HepG2 (cell line): ENCODE measurements at regions not wholly inside any gene's neighbourhood (a gene's known extent, or its start where the extent isn't known, plus 50 kb on each side); places are given as distances from the start of the nearest gene placed in this dataset.
A peak's percentile ranks its signal among the peaks of the same experiment; 100 is the strongest.

Source experiments
- ARID4A ChIP-seq: sonication (generic); formaldehyde crosslinking; IDR thresholded peaks from 2 replicates; pipeline ENCODE4 v1.5.0; 2020; ENCODE audit warnings: mild to moderate bottlenecking, missing genetic modification reagents, borderline replicate concordance
- DRAP1 ChIP-seq: IDR thresholded peaks from 2 replicates; pipeline ENCODE4 v1.6.1; 2016; ENCODE audit warnings: missing genetic modification reagents, missing compliant biosample characterization
- HDAC6 ChIP-seq: fragments of 200-600 bp; sonication (generic); IDR thresholded peaks from 2 replicates; pipeline ENCODE4 v1.7.0; 2017; ENCODE audit warnings: mild to moderate bottlenecking, antibody characterized with exemption, low read length, low read depth
- NFIB ChIP-seq: sonication (generic); formaldehyde crosslinking; IDR thresholded peaks from 2 replicates; pipeline ENCODE4 v1.9.0; 2021; ENCODE audit warnings: missing genetic modification reagents, mild to moderate bottlenecking, borderline replicate concordance
- NFIC ChIP-seq: IDR thresholded peaks from 2 replicates; pipeline ENCODE4 v1.6.1; 2012; ENCODE audit warnings: mild to moderate bottlenecking, low read length, inconsistent platforms
- NR2C2 ChIP-seq: sonication (generic); formaldehyde crosslinking; IDR thresholded peaks from 2 replicates; pipeline ENCODE4 v1.4.0; 2020; ENCODE audit warnings: missing genetic modification reagents, mild to moderate bottlenecking, moderate library complexity, borderline replicate concordance
- PLRG1 ChIP-seq: fragments of 450-650 bp; conservative IDR thresholded peaks from 2 replicates; pipeline ENCODE4 v1.6.1; 2016
- PLSCR1 ChIP-seq: sonication (generic); formaldehyde crosslinking; IDR thresholded peaks from 2 replicates; pipeline ENCODE4 v1.5.0; 2020; ENCODE audit warnings: missing genetic modification reagents, mild to moderate bottlenecking, borderline replicate concordance
- PTBP1 ChIP-seq: fragments of 200-400 bp; formaldehyde crosslinking; IDR thresholded peaks from 2 replicates; pipeline ENCODE4 v1.6.1; 2018; ENCODE audit warnings: low read length, low read depth; ENCODE audit not compliant: poor library complexity, severe bottlenecking
- RXRB ChIP-seq: IDR thresholded peaks from 2 replicates; pipeline ENCODE4 v1.6.1; 2016; ENCODE audit warnings: borderline replicate concordance, missing genetic modification reagents, missing compliant biosample characterization
- SYNCRIP ChIP-seq: fragments of 200-400 bp; formaldehyde crosslinking; IDR thresholded peaks from 2 replicates; pipeline ENCODE4 v1.6.1; 2018; ENCODE audit warnings: mild to moderate bottlenecking, low read depth, low read length; ENCODE audit not compliant: insufficient read depth
- ZIK1 ChIP-seq: sonication (generic); formaldehyde crosslinking; IDR thresholded peaks from 2 replicates; pipeline ENCODE4 v1.5.0; 2020; ENCODE audit warnings: mild to moderate bottlenecking, low read depth, missing genetic modification reagents, borderline replicate concordance
- ZNF232 ChIP-seq: sonication (generic); formaldehyde crosslinking; IDR thresholded peaks from 2 replicates; pipeline ENCODE4 v1.4.0; 2020; ENCODE audit warnings: missing genetic modification reagents, borderline replicate concordance
- ZNF607 ChIP-seq: sonication (generic); formaldehyde crosslinking; IDR thresholded peaks from 2 replicates; pipeline ENCODE4 v1.5.1; 2020; ENCODE audit warnings: missing genetic modification reagents, mild to moderate bottlenecking, borderline replicate concordance
- ZSCAN9 ChIP-seq: IDR thresholded peaks from 2 replicates; pipeline ENCODE4 v1.6.1; 2016; ENCODE audit warnings: borderline replicate concordance
- TF ChIP-seq, protein P1 (sequence below): sonication (generic); formaldehyde crosslinking; IDR thresholded peaks from 2 replicates; pipeline ENCODE4 v1.5.0; 2020; ENCODE audit warnings: mild to moderate bottlenecking, missing genetic modification reagents, borderline replicate concordance

GRCh38 chr19:56955637-56956216, 115.2 kb upstream of the PEG3 start (continued):
- peak; percentile 66; the same call in 1 of the 2 replicates for TF ChIP-seq ARID4A (CRISPR knock-in tag)
- no peak for TF ChIP-seq PTBP1
- TF ChIP-seq PLRG1, result no peak
- peak; percentile 95 for TF ChIP-seq ZNF232
- no peak for TF ChIP-seq PLSCR1 (CRISPR knock-in tag)
- peak; percentile 92; the same call in 1 of the 2 replicates for TF ChIP-seq ZIK1 (CRISPR knock-in tag)
- TF ChIP-seq ZSCAN9 (CRISPR knock-in tag), result peak; percentile 97
- no peak for TF ChIP-seq SYNCRIP
- TF ChIP-seq NR2C2 (CRISPR knock-in tag), result peak; percentile 94
- TF ChIP-seq, protein P1, sequence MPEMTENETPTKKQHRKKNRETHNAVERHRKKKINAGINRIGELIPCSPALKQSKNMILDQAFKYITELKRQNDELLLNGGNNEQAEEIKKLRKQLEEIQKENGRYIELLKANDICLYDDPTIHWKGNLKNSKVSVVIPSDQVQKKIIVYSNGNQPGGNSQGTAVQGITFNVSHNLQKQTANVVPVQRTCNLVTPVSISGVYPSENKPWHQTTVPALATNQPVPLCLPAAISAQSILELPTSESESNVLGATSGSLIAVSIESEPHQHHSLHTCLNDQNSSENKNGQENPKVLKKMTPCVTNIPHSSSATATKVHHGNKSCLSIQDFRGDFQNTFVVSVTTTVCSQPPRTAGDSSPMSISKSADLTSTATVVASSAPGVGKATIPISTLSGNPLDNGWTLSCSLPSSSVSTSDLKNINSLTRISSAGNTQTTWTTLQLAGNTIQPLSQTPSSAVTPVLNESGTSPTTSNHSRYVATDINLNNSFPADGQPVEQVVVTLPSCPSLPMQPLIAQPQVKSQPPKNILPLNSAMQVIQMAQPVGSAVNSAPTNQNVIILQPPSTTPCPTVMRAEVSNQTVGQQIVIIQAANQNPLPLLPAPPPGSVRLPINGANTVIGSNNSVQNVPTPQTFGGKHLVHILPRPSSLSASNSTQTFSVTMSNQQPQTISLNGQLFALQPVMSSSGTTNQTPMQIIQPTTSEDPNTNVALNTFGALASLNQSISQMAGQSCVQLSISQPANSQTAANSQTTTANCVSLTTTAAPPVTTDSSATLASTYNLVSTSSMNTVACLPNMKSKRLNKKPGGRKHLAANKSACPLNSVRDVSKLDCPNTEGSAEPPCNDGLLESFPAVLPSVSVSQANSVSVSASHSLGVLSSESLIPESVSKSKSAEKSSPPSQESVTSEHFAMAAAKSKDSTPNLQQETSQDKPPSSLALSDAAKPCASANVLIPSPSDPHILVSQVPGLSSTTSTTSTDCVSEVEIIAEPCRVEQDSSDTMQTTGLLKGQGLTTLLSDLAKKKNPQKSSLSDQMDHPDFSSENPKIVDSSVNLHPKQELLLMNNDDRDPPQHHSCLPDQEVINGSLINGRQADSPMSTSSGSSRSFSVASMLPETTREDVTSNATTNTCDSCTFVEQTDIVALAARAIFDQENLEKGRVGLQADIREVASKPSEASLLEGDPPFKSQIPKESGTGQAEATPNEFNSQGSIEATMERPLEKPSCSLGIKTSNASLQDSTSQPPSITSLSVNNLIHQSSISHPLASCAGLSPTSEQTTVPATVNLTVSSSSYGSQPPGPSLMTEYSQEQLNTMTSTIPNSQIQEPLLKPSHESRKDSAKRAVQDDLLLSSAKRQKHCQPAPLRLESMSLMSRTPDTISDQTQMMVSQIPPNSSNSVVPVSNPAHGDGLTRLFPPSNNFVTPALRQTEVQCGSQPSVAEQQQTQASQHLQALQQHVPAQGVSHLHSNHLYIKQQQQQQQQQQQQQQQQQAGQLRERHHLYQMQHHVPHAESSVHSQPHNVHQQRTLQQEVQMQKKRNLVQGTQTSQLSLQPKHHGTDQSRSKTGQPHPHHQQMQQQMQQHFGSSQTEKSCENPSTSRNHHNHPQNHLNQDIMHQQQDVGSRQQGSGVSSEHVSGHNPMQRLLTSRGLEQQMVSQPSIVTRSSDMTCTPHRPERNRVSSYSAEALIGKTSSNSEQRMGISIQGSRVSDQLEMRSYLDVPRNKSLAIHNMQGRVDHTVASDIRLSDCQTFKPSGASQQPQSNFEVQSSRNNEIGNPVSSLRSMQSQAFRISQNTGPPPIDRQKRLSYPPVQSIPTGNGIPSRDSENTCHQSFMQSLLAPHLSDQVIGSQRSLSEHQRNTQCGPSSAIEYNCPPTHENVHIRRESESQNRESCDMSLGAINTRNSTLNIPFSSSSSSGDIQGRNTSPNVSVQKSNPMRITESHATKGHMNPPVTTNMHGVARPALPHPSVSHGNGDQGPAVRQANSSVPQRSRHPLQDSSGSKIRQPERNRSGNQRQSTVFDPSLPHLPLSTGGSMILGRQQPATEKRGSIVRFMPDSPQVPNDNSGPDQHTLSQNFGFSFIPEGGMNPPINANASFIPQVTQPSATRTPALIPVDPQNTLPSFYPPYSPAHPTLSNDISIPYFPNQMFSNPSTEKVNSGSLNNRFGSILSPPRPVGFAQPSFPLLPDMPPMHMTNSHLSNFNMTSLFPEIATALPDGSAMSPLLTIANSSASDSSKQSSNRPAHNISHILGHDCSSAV, result no peak
- peak; percentile 93 for TF ChIP-seq NFIC
- peak; percentile 95 for TF ChIP-seq DRAP1 (CRISPR knock-in tag)
- peak; percentile 100 for TF ChIP-seq RXRB
- TF ChIP-seq ZNF607, result peak; percentile 97
- no peak for TF ChIP-seq HDAC6
- TF ChIP-seq NFIB (CRISPR knock-in tag), result no peak
